GM12891 (cell line): ENCODE measurements at regions not wholly inside any gene's neighbourhood (a gene's known extent, or its start where the extent isn't known, plus 50 kb on each side); places are given as distances from the start of the nearest gene placed in this dataset.

Experiments used
- POLR2A ChIP-seq: IDR thresholded peaks from 2 replicates; pipeline ENCODE4 v1.6.1; 2011; ENCODE audit warnings: low read depth, low read length, control low read depth
- POLR2AphosphoS5 ChIP-seq: IDR thresholded peaks from 2 replicates; pipeline ENCODE4 v1.6.1; 2011; ENCODE audit warnings: low read depth, low read length, control low read depth
- TAF1 ChIP-seq: IDR thresholded peaks from 2 replicates; pipeline ENCODE4 v1.6.1; 2011; ENCODE audit warnings: low read depth, low read length, control low read depth

DNA sequence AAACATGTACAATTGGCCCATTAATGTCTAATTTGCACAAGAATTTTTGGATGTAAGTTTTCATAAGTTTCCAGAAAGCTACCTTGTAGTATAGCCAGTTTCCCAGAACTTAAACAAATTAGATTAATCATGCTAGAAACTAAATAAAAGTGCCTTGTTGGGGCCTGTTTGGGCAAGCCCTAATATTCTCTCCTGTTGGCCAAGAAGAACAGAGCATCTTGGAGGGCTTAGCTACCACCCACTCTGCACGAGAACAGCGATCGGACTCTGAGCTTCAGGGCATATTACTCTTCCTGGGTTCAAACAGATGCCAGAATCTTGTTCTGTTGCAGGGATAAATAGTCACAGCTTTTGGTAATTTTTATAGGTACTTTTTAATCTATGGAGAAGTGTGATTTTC, 88.2 kb downstream of the GAS1 start:
- TF ChIP-seq TAF1 (no peak), POLR2A (no peak), POLR2AphosphoS5 (no peak)
